ENCODE measurements at regions not wholly inside any gene's neighbourhood (a gene's known extent, or its start where the extent isn't known, plus 50 kb on each side); places are given as distances from the start of the nearest gene placed in this dataset.

DNA sequence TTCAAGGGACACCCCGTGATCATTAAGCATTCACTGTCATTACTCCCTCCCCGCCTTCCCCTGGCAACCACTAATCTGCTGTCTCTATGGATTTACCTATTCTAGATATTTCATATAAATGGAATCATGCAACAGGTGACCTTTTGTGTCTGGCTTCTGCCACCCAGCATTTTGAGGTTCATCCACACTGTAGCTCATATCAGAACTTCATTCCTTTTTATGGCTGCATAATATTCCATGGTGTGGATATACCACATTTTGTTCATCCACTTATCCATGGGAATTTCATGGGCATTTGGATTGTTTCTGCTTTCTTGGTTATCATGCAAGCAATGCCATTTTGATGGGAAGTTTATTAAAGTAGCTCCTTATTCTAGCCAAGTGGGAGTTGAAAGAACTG, 184.2 kb upstream of the VASH1 start:
- H3K4me3 ChIP-seq (replicated peaks; ENCODE audit: insufficient read depth, low read length), result no peak overlapping the region
- TF ChIP-seq POLR2AphosphoS5 (IDR thresholded peaks at IDR 0.05; ENCODE audit: low read depth) (no peak), SPI1 (IDR thresholded peaks at IDR 0.05; ENCODE audit: borderline replicate concordance, low read depth) (no peak), GABPA (IDR thresholded peaks at IDR 0.05; ENCODE audit: low read depth) (no peak)
- TF ChIP-seq, protein P1, sequence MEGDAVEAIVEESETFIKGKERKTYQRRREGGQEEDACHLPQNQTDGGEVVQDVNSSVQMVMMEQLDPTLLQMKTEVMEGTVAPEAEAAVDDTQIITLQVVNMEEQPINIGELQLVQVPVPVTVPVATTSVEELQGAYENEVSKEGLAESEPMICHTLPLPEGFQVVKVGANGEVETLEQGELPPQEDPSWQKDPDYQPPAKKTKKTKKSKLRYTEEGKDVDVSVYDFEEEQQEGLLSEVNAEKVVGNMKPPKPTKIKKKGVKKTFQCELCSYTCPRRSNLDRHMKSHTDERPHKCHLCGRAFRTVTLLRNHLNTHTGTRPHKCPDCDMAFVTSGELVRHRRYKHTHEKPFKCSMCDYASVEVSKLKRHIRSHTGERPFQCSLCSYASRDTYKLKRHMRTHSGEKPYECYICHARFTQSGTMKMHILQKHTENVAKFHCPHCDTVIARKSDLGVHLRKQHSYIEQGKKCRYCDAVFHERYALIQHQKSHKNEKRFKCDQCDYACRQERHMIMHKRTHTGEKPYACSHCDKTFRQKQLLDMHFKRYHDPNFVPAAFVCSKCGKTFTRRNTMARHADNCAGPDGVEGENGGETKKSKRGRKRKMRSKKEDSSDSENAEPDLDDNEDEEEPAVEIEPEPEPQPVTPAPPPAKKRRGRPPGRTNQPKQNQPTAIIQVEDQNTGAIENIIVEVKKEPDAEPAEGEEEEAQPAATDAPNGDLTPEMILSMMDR (IDR thresholded peaks at IDR 0.05; ENCODE audit: insufficient read depth, low read length), result no peak
- TF ChIP-seq, protein P2, sequence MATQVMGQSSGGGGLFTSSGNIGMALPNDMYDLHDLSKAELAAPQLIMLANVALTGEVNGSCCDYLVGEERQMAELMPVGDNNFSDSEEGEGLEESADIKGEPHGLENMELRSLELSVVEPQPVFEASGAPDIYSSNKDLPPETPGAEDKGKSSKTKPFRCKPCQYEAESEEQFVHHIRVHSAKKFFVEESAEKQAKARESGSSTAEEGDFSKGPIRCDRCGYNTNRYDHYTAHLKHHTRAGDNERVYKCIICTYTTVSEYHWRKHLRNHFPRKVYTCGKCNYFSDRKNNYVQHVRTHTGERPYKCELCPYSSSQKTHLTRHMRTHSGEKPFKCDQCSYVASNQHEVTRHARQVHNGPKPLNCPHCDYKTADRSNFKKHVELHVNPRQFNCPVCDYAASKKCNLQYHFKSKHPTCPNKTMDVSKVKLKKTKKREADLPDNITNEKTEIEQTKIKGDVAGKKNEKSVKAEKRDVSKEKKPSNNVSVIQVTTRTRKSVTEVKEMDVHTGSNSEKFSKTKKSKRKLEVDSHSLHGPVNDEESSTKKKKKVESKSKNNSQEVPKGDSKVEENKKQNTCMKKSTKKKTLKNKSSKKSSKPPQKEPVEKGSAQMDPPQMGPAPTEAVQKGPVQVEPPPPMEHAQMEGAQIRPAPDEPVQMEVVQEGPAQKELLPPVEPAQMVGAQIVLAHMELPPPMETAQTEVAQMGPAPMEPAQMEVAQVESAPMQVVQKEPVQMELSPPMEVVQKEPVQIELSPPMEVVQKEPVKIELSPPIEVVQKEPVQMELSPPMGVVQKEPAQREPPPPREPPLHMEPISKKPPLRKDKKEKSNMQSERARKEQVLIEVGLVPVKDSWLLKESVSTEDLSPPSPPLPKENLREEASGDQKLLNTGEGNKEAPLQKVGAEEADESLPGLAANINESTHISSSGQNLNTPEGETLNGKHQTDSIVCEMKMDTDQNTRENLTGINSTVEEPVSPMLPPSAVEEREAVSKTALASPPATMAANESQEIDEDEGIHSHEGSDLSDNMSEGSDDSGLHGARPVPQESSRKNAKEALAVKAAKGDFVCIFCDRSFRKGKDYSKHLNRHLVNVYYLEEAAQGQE (IDR thresholded peaks at IDR 0.05; ENCODE audit: insufficient replicate concordance, low read depth), result no peak

DNA sequence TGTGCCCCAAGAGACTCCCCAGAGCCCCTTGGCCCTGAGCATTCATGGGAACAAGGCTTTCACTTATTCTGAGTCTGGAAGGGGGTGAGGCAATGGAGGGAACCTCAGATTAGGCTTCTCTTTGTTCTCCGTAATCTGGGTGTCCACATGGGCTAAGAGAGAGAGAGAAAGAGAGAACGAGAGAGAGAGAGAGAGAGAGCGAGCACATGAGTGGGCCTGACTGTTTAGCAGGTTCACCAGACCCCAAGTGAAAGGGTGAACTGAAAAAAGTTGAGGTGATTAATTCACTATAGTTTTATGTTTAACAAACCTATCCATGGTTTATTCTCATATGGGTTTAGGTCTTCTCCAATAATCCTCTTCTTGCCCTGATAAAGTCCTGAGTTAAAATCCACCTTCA, 183.4 kb upstream of the VASH1 start:
- Histone ChIP-seq H3K27ac (replicated peaks) (no peak overlapping the region), H3K27me3 (ENCODE audit: insufficient read depth, poor library complexity, severe bottlenecking) (no peaks in the 10 kb centered on the region), H3K4me3 (replicated peaks; ENCODE audit: insufficient read depth, low read length) (no peak overlapping the region)
- no peak for DNase-seq (ENCODE audit: low read depth in 1 of 2, low spot score in 1 of 2)
- TF ChIP-seq, protein P2 (IDR thresholded peaks at IDR 0.05; ENCODE audit: insufficient replicate concordance, low read depth), result no peak
- no peak for TF ChIP-seq POLR2AphosphoS5 (IDR thresholded peaks at IDR 0.05; ENCODE audit: low read depth)
- TF ChIP-seq GABPA (IDR thresholded peaks at IDR 0.05; ENCODE audit: low read depth), result no peak
- TF ChIP-seq, protein P1 (IDR thresholded peaks at IDR 0.05; ENCODE audit: insufficient read depth, low read length), result no peak
- TF ChIP-seq SPI1 (IDR thresholded peaks at IDR 0.05; ENCODE audit: borderline replicate concordance, low read depth), result no peak

More for the DNA sequence above, 184.2 kb upstream of the VASH1 start:
- no peak for DNase-seq (ENCODE audit: low read depth in 1 of 2, low spot score in 1 of 2)
- no peak overlapping the region for H3K27ac ChIP-seq (replicated peaks)
- H3K27me3 ChIP-seq (ENCODE audit: insufficient read depth, poor library complexity, severe bottlenecking), result no peaks in the 10 kb centered on the region

DNA sequence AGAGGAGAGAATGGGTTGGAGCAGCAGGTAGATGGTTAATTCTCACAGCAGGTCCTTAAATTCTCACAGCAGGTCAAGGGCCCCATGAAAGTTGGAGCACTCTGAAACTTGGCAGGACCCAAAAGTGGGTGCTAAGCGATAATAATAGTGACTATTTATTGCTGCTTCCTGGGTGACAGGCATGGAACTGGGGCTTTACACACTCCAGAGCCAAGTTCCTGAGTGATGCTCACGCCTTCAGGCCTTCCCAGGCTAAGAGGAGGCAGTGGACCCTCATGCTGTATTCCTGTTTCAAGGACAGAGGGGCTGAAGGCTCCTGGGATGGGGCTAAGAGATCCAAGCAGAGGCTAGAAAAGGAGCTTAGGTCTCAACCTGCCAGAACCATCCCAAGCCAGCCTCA, 180.9 kb upstream of the VASH1 start:
- TF ChIP-seq GABPA (IDR thresholded peaks at IDR 0.05; ENCODE audit: low read depth) (no peak), SPI1 (IDR thresholded peaks at IDR 0.05; ENCODE audit: borderline replicate concordance, low read depth) (no peak), POLR2AphosphoS5 (IDR thresholded peaks at IDR 0.05; ENCODE audit: low read depth) (no peak)
- TF ChIP-seq, protein P2 (IDR thresholded peaks at IDR 0.05; ENCODE audit: insufficient replicate concordance, low read depth), result no peak
- TF ChIP-seq, protein P1 (IDR thresholded peaks at IDR 0.05; ENCODE audit: insufficient read depth, low read length), result no peak
- no peak overlapping the region for H3K27ac ChIP-seq (replicated peaks)
- no peak for DNase-seq (ENCODE audit: low read depth in 1 of 2, low spot score in 1 of 2)
- no peak overlapping the region for H3K4me3 ChIP-seq (replicated peaks; ENCODE audit: insufficient read depth, low read length)
- no peaks in the 10 kb centered on the region for H3K27me3 ChIP-seq (ENCODE audit: insufficient read depth, poor library complexity, severe bottlenecking)

Measured in HL-60 (cell line).